K562 (cell line): ENCODE measurements at regions not wholly inside any gene's neighbourhood (a gene's known extent, or its start where the extent isn't known, plus 50 kb on each side); places are given as distances from the start of the nearest gene placed in this dataset.
A peak's percentile ranks its signal among the peaks of the same experiment; 100 is the strongest.

Source experiments
- ATAC-seq: fragments of 200-7000 bp; cut with Tn5 transposase; 3 replicates; pipeline ENCODE4 v1.9.1; 2020; ENCODE audit warnings: moderate library complexity
- BruUV-seq: library from RNA; stranded (reverse); fragments of 400-500 nt; replicated peaks from 2 replicates; lab custom pipeline; 2021; lab: Mats Ljungman, UMichigan
- CTCF ChIA-PET: fragments of 300-600 bp; formaldehyde crosslinking; extraction: SDS; loops from one replicate; lab custom pipeline; 2021; ENCODE audit warnings: low intra/inter-chr PET ratio; lab: Yijun Ruan, JAX
- POLR2A ChIA-PET: fragments of 300-600, 350-650 bp; sonication (Branson Sonifier 250); formaldehyde crosslinking; extraction: SDS; loops from one replicate; lab custom pipeline; 2021; ENCODE audit warnings: antibody characterized with exemption, inconsistent platforms; lab: Yijun Ruan, JAX
- DNase-seq, 4 experiments: peaks; one replicate each; pipeline versions ENCODE4 v3.0.0 to v3.0.0-alpha.2; 2011 to 2018; ENCODE audit warnings: low spot score in 3 of 4, mixed read lengths in 3 of 4; ENCODE audit errors: extremely low read depth in 1 of 4
- FAIRE-seq: peaks from 2 replicates; lab custom pipeline; 2011; peaks lifted over from hg19 to GRCh38; lab: Jason Lieb, UNC
- H2AFZ ChIP-seq: 2 replicates; pipeline ENCODE4 v1.6.0; 2011; ENCODE audit warnings: low read depth, low read length, control low read depth, inconsistent platforms
- H3K27ac ChIP-seq: fragments of 200-600 bp; 3 replicates; pipeline ENCODE4 v1.8.0; 2011; ENCODE audit warnings: low read depth, mild to moderate bottlenecking, control low read depth, inconsistent platforms, low read length, moderate library complexity, mixed read lengths; ENCODE audit errors: extremely low read depth
- H3K27me3 ChIP-seq, 2 experiments: fragments of 300-600 bp in 1 of 2; 2 replicates in 1 of 2; 3 replicates in 1 of 2; pipeline versions ENCODE4 v1.6.0 to v1.8.0; 2011; ENCODE audit warnings: inconsistent platforms in 2 of 2, low read length in 2 of 2, mild to moderate bottlenecking in 1 of 2, mixed read lengths in 1 of 2, moderate library complexity in 1 of 2; ENCODE audit not compliant: control insufficient read depth in 2 of 2, insufficient read depth in 2 of 2
- H3K36me3 ChIP-seq: fragments of 300-600 bp; 3 replicates; pipeline ENCODE4 v1.8.0; 2011; ENCODE audit warnings: mild to moderate bottlenecking, low read length, inconsistent platforms; ENCODE audit not compliant: control insufficient read depth, insufficient read depth
- H3K4me1 ChIP-seq, 2 experiments: fragments of 200-600 bp in 1 of 2; replicated peaks in 1 of 2; 2 replicates in 1 of 2; 3 replicates in 1 of 2; pipeline versions ENCODE4 v1.5.1 to v1.8.0; 2011; ENCODE audit warnings: inconsistent platforms in 2 of 2, low read length in 2 of 2, mild to moderate bottlenecking in 1 of 2, mixed read lengths in 1 of 2, moderate library complexity in 1 of 2; ENCODE audit not compliant: control insufficient read depth in 2 of 2, insufficient read depth in 2 of 2
- H3K4me2 ChIP-seq: 2 replicates; pipeline ENCODE4 v1.6.1; 2011; ENCODE audit warnings: low read length, control low read depth, inconsistent platforms, mixed read lengths; ENCODE audit not compliant: insufficient read depth
- H3K4me3 ChIP-seq: fragments of 200-600 bp; sonication (generic), shearing (Covaris generic); 2 replicates; pipeline ENCODE4 v1.5.1; 2016; ENCODE audit warnings: control low read depth, inconsistent platforms
- H3K79me2 ChIP-seq: fragments of 200-600 bp; 3 replicates; pipeline ENCODE4 v1.8.0; 2011; ENCODE audit warnings: low read length, inconsistent platforms; ENCODE audit not compliant: control insufficient read depth, insufficient read depth
- H3K9ac ChIP-seq, 2 experiments: 2 replicates each; pipeline versions ENCODE4 v1.6.0 to v1.6.1; 2011; ENCODE audit warnings: low read depth in 2 of 2, low read length in 2 of 2, control low read depth in 1 of 2, inconsistent platforms in 1 of 2, mild to moderate bottlenecking in 1 of 2, mixed read lengths in 1 of 2; ENCODE audit not compliant: insufficient read depth in 1 of 2
- H3K9me1 ChIP-seq: one replicate; pipeline ENCODE4 v1.6.0; 2011; ENCODE audit warnings: inconsistent platforms, mild to moderate bottlenecking, low read length, moderate library complexity; ENCODE audit not compliant: control insufficient read depth, insufficient read depth
- H3K9me3 ChIP-seq: replicated peaks from 2 replicates; pipeline ENCODE4 v1.5.1; 2011; ENCODE audit warnings: low read depth, low read length, inconsistent platforms; ENCODE audit not compliant: control insufficient read depth, insufficient read depth
- H4K20me1 ChIP-seq: replicated peaks from 2 replicates; pipeline ENCODE4 v1.6.1; 2011; ENCODE audit warnings: low read length, inconsistent platforms, mixed read lengths; ENCODE audit not compliant: control insufficient read depth, insufficient read depth
- ATF1 ChIP-seq, 2 experiments: fragments of 450-650 bp in 1 of 2; IDR thresholded peaks; 2 replicates each; pipeline ENCODE4 v1.6.1; 2016; ENCODE audit warnings: missing compliant biosample characterization in 1 of 2, missing genetic modification characterization in 1 of 2
- ATF7 ChIP-seq: fragments of 450-650 bp; IDR thresholded peaks from 2 replicates; pipeline ENCODE4 v1.7.1; 2014; ENCODE audit warnings: mild to moderate bottlenecking, moderate library complexity
- COPS2 ChIP-seq: fragments of 450-650 bp; conservative IDR thresholded peaks from 2 replicates; pipeline ENCODE4 v1.6.1; 2016; ENCODE audit warnings: mild to moderate bottlenecking, moderate library complexity
- JUND ChIP-seq, 2 experiments: IDR thresholded peaks; 2 replicates in 1 of 2; 3 replicates in 1 of 2; pipeline ENCODE4 v1.6.1; 2011; ENCODE audit warnings: borderline replicate concordance in 2 of 2, low read depth in 2 of 2, low read length in 2 of 2, improper control_type of control experiment in 1 of 2, missing biosample characterization in 1 of 2, missing genetic modification characterization in 1 of 2, missing genetic modification reagents in 1 of 2
- MAZ ChIP-seq, 2 experiments: fragments of 450-650 bp in 1 of 2; sonication (generic) in 1 of 2; formaldehyde crosslinking; IDR thresholded peaks in 1 of 2; conservative IDR thresholded peaks in 1 of 2; 2 replicates each; pipeline versions ENCODE4 v1.4.0 to v1.5.0; 2020; ENCODE audit warnings: mild to moderate bottlenecking in 1 of 2, missing genetic modification reagents in 1 of 2
- MEF2D ChIP-seq: conservative IDR thresholded peaks from 2 replicates; pipeline ENCODE4 v1.6.1; 2016; ENCODE audit warnings: low read depth, missing genetic modification characterization, missing compliant biosample characterization
- MEIS2 ChIP-seq: fragments of 450-650 bp; IDR thresholded peaks from 2 replicates; pipeline ENCODE4 v1.6.1; 2014; ENCODE audit warnings: mild to moderate bottlenecking; ENCODE audit not compliant: partially characterized antibody
- RBM22 ChIP-seq: fragments of 200-400 bp; formaldehyde crosslinking; IDR thresholded peaks from 2 replicates; pipeline ENCODE4 v1.6.1; 2018; ENCODE audit warnings: low read length, low read depth; ENCODE audit not compliant: poor library complexity, severe bottlenecking
- SMAD4 ChIP-seq: fragments of 250-450 bp; sonication (Bioruptor Pico); conservative IDR thresholded peaks from 2 replicates; pipeline ENCODE4 v1.8.0; 2021; ENCODE audit warnings: inconsistent platforms, mild to moderate bottlenecking, moderate library complexity
- TAF1 ChIP-seq: IDR thresholded peaks from 2 replicates; pipeline ENCODE4 v1.6.1; 2011; ENCODE audit warnings: mild to moderate bottlenecking, low read length, moderate library complexity; ENCODE audit not compliant: insufficient read depth, control insufficient read depth, severe bottlenecking; ENCODE audit errors: extremely low read depth
- WGBS: fragments of 100-300 bp; shearing (Covaris generic); methylation state at CpG from one replicate; pipeline ENCODE4 v1.1.6; 2016; ENCODE audit warnings: low coverage, mixed read lengths; ENCODE audit not compliant: insufficient coverage; ENCODE audit errors: missing lambda C conversion rate; 5-methylcytosine and 5-hydroxymethylcytosine counted together
- in situ Hi-C: fragments of 300-500 bp; cut with MboI; formaldehyde crosslinking; loops from 4 replicates; pipeline ENCODE4 v1.15.0; 2018; ENCODE audit warnings: inconsistent platforms, mixed read lengths
- intact Hi-C: fragments of 100-400 bp; cut with micrococcal nuclease; formaldehyde crosslinking; loops from 2 replicates; pipeline ENCODE4 v1.14.2; 2022
- TF ChIP-seq, protein P1 (sequence below): fragments of 250-450 bp; sonication (Bioruptor Pico); IDR thresholded peaks from 2 replicates; pipeline ENCODE4 v1.5.0; 2021; ENCODE audit warnings: mild to moderate bottlenecking, moderate library complexity

DNA sequence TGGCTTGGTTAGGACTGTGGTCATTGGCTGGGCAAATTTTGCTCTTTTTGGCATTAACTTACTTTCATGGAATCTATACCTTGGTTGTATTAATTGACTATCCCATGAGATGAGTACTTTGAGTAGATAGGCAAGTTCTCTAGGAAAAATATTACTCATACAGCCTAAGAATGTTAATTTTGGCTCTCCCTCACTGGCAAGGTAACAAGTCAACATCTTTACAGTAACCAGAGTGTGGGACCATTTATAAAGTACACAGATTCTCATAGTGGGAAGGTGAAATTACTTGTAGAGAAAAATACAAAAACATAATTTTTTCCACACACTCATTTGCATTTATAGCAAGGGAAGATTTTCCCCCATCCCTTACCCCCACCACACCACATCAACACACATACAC is 154.6 kb upstream of the ZNF608 start:
- Histone ChIP-seq H3K4me2 (no peak overlapping the region), H4K20me1 (no peaks in the 10 kb centered on the region), H3K9ac (no peak overlapping the region), H3K9me3 (no peaks in the 10 kb centered on the region), H3K9me1 (no peaks in the 10 kb centered on the region), H3K79me2 (no peaks in the 10 kb centered on the region), H3K36me3 (no peaks in the 10 kb centered on the region), H2AFZ (no peak overlapping the region), H3K4me3 (no peak overlapping the region), H3K4me1 (no peaks in the 10 kb centered on the region; a peak in 1 of 5 replicates), H3K27ac (no peak overlapping the region), H3K27me3 (no peaks in the 10 kb centered on the region)
- in situ Hi-C loops (no loop called here), intact Hi-C loops (no loop called here)
- TF ChIP-seq COPS2: no peak
- no peak for TF ChIP-seq ATF1 (CRISPR knock-in tag; IDR thresholded peaks at IDR 0.05)
- no peak for TF ChIP-seq ATF1 (tag; IDR thresholded peaks at IDR 0.05)
- TF ChIP-seq RBM22: no peak
- no TSS peak for BruUV-seq
- DNase-seq (no peak), ATAC-seq (no peak), FAIRE-seq (no peak)
- POLR2A ChIA-PET: no interaction called here
- CTCF ChIA-PET: no interaction called here

DNA sequence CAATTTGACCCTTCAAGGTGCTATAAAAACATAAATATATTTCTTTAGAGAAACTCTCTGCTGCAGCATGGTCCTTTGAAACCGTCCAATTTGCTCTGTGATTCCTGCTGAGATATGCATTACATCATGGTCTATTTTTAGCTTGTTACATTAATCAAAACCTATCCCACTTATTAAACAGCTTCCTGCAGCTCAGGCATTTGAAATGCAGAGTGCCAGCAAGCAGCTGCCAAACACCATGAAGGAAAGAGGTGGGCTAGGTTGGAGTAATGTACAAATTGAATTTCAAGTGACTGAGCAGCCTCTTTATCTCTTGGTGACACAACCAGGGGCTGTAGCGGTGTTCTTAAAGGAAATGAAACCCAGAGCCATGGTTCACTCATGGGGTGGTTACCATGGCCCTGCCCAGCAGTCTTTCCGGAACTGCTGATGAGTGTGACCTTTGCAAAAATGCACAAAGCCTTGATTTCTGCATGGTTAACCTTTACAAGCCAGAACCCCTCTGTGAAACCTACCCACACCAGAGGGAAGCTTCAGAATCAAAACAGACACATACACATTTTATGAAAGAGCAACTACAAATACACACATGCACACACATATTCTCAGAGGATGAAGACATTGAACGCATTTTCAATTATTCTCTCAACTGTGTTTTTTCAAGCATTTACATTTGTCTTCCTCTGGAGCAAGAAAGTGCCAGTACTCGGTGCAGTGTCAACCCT is 155.8 kb upstream of the ZNF608 start:
- no peaks in the 10 kb centered on the region for H3K79me2 ChIP-seq
- H3K9me1 ChIP-seq: no peaks in the 10 kb centered on the region
- no peaks in the 10 kb centered on the region for H4K20me1 ChIP-seq
- FAIRE-seq (no peak), DNase-seq (peak in 1 of 4 experiments; percentile 25), ATAC-seq (peak; percentile 56)
- POLR2A ChIA-PET: no interaction called here
- H3K27me3 ChIP-seq: no peaks in the 10 kb centered on the region
- intact Hi-C loops: no loop called here
- no peaks in the 10 kb centered on the region for H3K9me3 ChIP-seq
- H3K4me1 ChIP-seq: no peaks in the 10 kb centered on the region; a peak in 1 of 5 replicates
- no peak overlapping the region for H3K9ac ChIP-seq
- no peaks in the 10 kb centered on the region for H3K36me3 ChIP-seq
- in situ Hi-C loops: no loop called here
- CTCF ChIA-PET: no interaction called here
- no peak overlapping the region for H3K4me3 ChIP-seq
- no peak overlapping the region for H3K4me2 ChIP-seq
- WGBS: 12% methylated on average over 5 of the region's 5 CpGs
- BruUV-seq: no TSS peak
- H2AFZ ChIP-seq: no peak overlapping the region
- no peak overlapping the region for H3K27ac ChIP-seq
- TF ChIP-seq MAZ (CRISPR knock-in tag; conservative IDR thresholded peaks at IDR 0.05 in 1 of 2, IDR thresholded peaks at IDR 0.05 in 1 of 2) (no peak), SMAD4 (CRISPR knock-in tag) (no peak), MEIS2 (peak; percentile 7), JUND (IDR thresholded peaks at IDR 0.05; ENCODE audit: borderline replicate concordance, low read depth, low read length) (no peak), JUND (tag; IDR thresholded peaks at IDR 0.05; ENCODE audit: borderline replicate concordance, low read depth, low read length) (peak; percentile 50; the same call in 1 of the 3 replicates), MEF2D (tag) (peak; percentile 81; the same call in 1 of the 2 replicates), ATF7 (peak; percentile 35; the same call in 1 of the 2 replicates), TAF1 (no peak)
- TF ChIP-seq, protein P1, sequence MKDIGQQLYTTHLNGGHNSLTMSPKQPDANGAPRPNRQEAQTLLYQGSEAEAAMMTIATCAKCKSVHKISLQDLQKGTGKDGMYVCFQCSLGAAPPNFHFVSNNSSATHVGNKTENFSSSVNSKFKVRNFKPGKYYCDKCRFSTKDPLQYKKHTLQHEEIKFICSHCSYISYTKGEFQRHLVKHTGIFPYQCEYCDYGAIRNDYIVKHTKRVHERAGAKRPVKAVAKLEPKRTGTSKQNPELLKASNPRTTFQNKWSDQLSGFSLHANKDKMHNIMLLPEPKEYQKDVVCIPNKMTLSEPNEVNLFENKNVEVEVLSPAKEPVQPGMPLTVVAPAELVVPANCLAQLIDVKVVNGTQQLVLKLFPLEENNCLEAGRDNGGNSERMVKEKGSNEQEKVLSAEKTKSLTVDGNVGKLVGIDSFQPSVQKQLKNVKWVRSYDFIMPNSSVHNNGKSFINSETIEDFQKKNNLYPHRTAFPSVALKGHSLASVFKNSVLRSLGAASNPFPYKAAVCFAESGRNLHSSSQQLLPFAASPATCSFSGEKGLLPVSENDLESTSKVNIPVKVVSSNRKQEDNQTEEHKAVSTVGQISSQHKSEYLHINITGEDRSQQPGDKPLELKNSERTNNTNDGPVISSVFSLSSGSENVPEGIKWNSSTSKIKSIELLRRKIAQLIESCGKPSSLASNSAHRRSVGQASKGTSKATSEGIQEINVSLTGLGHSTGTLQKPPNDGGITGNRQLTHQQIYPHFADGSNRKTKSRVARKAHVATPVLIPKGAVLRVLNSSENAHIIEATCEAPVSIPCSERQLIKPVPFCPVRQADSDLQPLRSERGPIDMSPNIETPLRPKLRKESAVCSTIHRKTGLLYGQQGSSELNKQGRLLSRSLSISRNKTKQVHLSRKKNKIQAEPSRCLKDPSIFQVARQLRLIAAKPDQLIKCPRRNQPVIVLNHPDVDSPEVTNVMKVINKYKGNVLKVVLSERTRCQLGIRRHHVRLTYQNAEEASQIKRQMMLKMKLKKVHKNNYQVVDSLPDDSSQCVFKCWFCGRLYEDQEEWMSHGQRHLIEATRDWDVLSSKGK (CRISPR knock-in tag): no peak
